Stimulated activated CD4-positive, alpha-beta T cell treated with anti-CD3 and anti-CD28 coated beads, Interleukin-4, amount 100 ng/mL, for 1 hour (primary cell): ENCODE measurements at regions not wholly inside any gene's neighbourhood (a gene's known extent, or its start where the extent isn't known, plus 50 kb on each side); places are given as distances from the start of the nearest gene placed in this dataset.

Source experiments
- DNase-seq: peaks from one replicate; pipeline ENCODE4 v3.0.0-alpha.2; 2020

GRCh38 chr6:41474213-41474933, 71.8 kb upstream of the FOXP4 start:
- no peak for DNase-seq

GRCh38 chr6:41475164-41475563, 71.0 kb upstream of the FOXP4 start:
- DNase-seq = no peak

- DNase-seq = no peak
Observed at GRCh38 chr6:41475737-41476357, 70.3 kb upstream of the FOXP4 start.

- no peak for DNase-seq
Observed at GRCh38 chr6:41476401-41476800, 69.8 kb upstream of the FOXP4 start.

- DNase-seq = no peak
Observed at GRCh38 chr6:41477572-41477971, 68.6 kb upstream of the FOXP4 start.

GRCh38 chr6:41483943-41484342, 62.2 kb upstream of the FOXP4 start:
- DNase-seq = no peak

GRCh38 chr6:41487860-41488432, 58.2 kb upstream of the FOXP4 start:
- DNase-seq = no peak

- DNase-seq = no peak
Observed at GRCh38 chr6:41488433-41489119, 57.6 kb upstream of the FOXP4 start.

GRCh38 chr6:41489120-41489851, 56.9 kb upstream of the FOXP4 start:
- DNase-seq = no peak

- DNase-seq = no peak
Observed at GRCh38 chr6:41492261-41492891, 53.8 kb upstream of the FOXP4 start.

GRCh38 chr6:41494212-41495110, 51.7 kb upstream of the FOXP4 start:
- no peak for DNase-seq
